Cardiac fibroblast (primary cell): ENCODE measurements at regions not wholly inside any gene's neighbourhood (a gene's known extent, or its start where the extent isn't known, plus 50 kb on each side); places are given as distances from the start of the nearest gene placed in this dataset.
A peak's percentile ranks its signal among the peaks of the same experiment; 100 is the strongest.

Experiments
- DNase-seq, 2 donors: peaks; one replicate each; pipeline versions ENCODE4 v3.0.0 to v3.0.0-alpha.2; 2010; ENCODE audit warnings: low read depth in 2 of 2
- H3K4me3 ChIP-seq, 2 donors: replicated peaks in 1 of 2; 1 replicate in 1 of 2; 2 replicates in 1 of 2; pipeline ENCODE4 v1.5.1; 2011; ENCODE audit warnings: low read depth in 2 of 2, low read length in 2 of 2, mild to moderate bottlenecking in 2 of 2, moderate library complexity in 1 of 2
- CTCF ChIP-seq: IDR thresholded peaks from one replicate; pipeline ENCODE4 v1.5.1; 2011; ENCODE audit warnings: low read depth, mild to moderate bottlenecking, low read length, inconsistent platforms

GRCh38 chr4:181957088-181957487, 286.1 kb upstream of the TENM3 start:
- no peak for TF ChIP-seq CTCF
- H3K4me3 ChIP-seq = no peak overlapping the region
- DNase-seq = peak; percentile 53 to 81

- no peak for TF ChIP-seq CTCF
- peak in 1 of 2 donors; percentile 45 for DNase-seq
- H3K4me3 ChIP-seq = no peak overlapping the region
These were observed 284.8 kb upstream of the TENM3 start for GRCh38 chr4:181958446-181958845.

- DNase-seq = peak; percentile 41 to 89
- no peak for TF ChIP-seq CTCF
- no peak overlapping the region for H3K4me3 ChIP-seq
These were observed 284.1 kb upstream of the TENM3 start for GRCh38 chr4:181959121-181959520.

- H3K4me3 ChIP-seq = no peak overlapping the region
- TF ChIP-seq CTCF = no peak
- DNase-seq = no peak
These were observed 282.8 kb upstream of the TENM3 start for GRCh38 chr4:181960384-181960783.

GRCh38 chr4:181962321-181962720, 280.9 kb upstream of the TENM3 start:
- DNase-seq = peak in 1 of 2 donors; percentile 29
- no peak for TF ChIP-seq CTCF
- H3K4me3 ChIP-seq = no peak overlapping the region

- H3K4me3 ChIP-seq = no peak overlapping the region
- no peak for DNase-seq
- no peak for TF ChIP-seq CTCF
These were observed 278.5 kb upstream of the TENM3 start for GRCh38 chr4:181964731-181965130.

GRCh38 chr4:181966104-181966551, 277.1 kb upstream of the TENM3 start:
- no peak overlapping the region for H3K4me3 ChIP-seq
- peak; percentile 5 to 52 for DNase-seq
- no peak for TF ChIP-seq CTCF
